Erythroblast (primary cell): ENCODE measurements at regions not wholly inside any gene's neighbourhood (a gene's known extent, or its start where the extent isn't known, plus 50 kb on each side); places are given as distances from the start of the nearest gene placed in this dataset.

ENCODE experiments used
- GATA1 ChIP-seq: IDR thresholded peaks from 2 replicates; pipeline ENCODE4 v1.6.1; 2011; ENCODE audit warnings: low read depth, mild to moderate bottlenecking, control low read depth, low read length, moderate library complexity
- POLR2A ChIP-seq: IDR thresholded peaks from 2 replicates; pipeline ENCODE4 v1.6.1; 2011; ENCODE audit warnings: mild to moderate bottlenecking, low read length

DNA sequence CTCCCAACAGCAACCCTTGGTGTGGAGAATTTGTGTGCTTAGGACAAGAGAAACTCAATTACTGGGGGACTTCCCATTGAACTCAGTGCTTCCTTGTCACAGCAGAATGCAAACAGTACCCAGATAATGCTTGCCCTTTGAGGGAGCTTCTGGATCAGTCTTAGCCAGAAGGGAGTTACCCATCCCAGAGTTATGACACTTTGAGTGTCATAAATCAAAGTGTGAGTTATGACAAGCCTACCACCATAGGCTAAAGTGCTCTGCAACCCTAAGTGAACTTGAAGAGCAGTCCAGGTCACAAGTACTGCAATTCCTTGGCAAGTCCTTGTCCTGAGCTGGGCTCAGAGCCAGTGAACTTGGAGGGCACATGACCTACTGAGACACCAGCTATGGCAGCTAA, 1513.9 kb upstream of the PCDH10 start:
- TF ChIP-seq POLR2A (no peak), GATA1 (no peak)
